ENCODE measurements at regions not wholly inside any gene's neighbourhood (a gene's known extent, or its start where the extent isn't known, plus 50 kb on each side); places are given as distances from the start of the nearest gene placed in this dataset.

- Histone ChIP-seq H3K4me3 (no peak overlapping the region), H3K4me1 (no peaks in the 10 kb centered on the region), H3K36me3 (no peaks in the 10 kb centered on the region), H3K27ac (no peak overlapping the region), H3K9me3 (no peaks in the 10 kb centered on the region), H3K27me3 (no peaks in the 10 kb centered on the region)
- DNase-seq, result no peak
- ATAC-seq, result no peak
- intact Hi-C loops (cut with DNase I), result no loop called here
- WGBS, 2 donors, result 53 to 54% methylated on average over 1 of the region's 1 CpG
- no peak for FAIRE-seq
- TF ChIP-seq, protein P1, sequence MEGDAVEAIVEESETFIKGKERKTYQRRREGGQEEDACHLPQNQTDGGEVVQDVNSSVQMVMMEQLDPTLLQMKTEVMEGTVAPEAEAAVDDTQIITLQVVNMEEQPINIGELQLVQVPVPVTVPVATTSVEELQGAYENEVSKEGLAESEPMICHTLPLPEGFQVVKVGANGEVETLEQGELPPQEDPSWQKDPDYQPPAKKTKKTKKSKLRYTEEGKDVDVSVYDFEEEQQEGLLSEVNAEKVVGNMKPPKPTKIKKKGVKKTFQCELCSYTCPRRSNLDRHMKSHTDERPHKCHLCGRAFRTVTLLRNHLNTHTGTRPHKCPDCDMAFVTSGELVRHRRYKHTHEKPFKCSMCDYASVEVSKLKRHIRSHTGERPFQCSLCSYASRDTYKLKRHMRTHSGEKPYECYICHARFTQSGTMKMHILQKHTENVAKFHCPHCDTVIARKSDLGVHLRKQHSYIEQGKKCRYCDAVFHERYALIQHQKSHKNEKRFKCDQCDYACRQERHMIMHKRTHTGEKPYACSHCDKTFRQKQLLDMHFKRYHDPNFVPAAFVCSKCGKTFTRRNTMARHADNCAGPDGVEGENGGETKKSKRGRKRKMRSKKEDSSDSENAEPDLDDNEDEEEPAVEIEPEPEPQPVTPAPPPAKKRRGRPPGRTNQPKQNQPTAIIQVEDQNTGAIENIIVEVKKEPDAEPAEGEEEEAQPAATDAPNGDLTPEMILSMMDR (IDR thresholded peaks at IDR 0.05), result no peak
These were observed 76.4 kb downstream of the HRH4 start for GRCh38 chr18:24536834-24537233.

DNA sequence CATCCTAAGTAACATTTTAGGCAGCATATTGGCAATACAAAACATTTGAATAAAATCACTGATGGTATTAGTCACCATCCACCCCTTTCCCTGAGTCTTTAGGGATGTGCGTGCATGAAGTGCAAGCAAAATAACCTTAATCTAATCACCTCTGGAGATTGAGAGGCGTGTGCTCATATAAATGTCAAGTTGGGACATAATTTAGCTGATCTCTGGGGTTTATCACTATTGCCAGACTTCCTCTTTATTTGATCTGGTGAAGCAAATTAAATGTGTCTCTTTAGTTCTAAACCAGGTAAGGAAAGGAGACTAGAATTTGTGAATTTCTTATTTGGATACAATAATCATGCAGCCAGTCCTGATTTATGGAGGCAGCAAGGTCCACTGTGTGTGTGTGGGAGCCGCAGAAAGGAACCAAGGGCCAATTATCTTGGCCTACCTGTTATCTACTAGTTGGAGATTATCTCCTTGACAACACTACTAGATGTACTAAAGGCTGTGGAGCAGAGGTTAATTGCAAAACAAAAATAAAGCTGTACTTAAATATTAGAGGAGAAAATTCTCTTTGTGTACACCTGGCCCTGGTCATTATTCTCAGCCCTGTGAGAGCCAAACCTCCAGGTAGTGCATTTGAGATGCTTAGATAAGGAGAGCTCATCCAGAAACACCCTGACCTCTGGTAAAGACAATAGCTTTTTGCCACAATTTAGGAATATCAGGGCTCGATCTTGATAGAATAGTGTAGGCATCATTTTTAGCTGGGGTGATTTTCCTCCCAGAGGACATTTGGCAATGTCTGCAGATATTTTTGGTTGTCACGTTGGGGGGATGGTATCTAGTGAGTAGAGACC, 78.2 kb downstream of the HRH4 start:
- DNase-seq (no peak), ATAC-seq (no peak), FAIRE-seq (no peak)
- Histone ChIP-seq H3K36me3 (no peaks in the 10 kb centered on the region), H3K9me3 (no peaks in the 10 kb centered on the region), H3K4me1 (no peaks in the 10 kb centered on the region), H3K27me3 (no peaks in the 10 kb centered on the region), H3K4me3 (no peak overlapping the region), H3K27ac (no peak overlapping the region)
- 45 to 48% methylated on average over 5 of the region's 5 CpGs for WGBS, 2 donors
- TF ChIP-seq, protein P1 (IDR thresholded peaks at IDR 0.05), result no peak
- intact Hi-C loops (cut with DNase I), result no loop called here

GRCh38 chr18:24539866-24540617, 79.6 kb downstream of the HRH4 start:
- Histone ChIP-seq H3K9me3 (no peaks in the 10 kb centered on the region), H3K36me3 (no peaks in the 10 kb centered on the region), H3K27ac (no peak overlapping the region), H3K27me3 (no peaks in the 10 kb centered on the region), H3K4me1 (no peaks in the 10 kb centered on the region), H3K4me3 (no peak overlapping the region)
- ATAC-seq (no peak), FAIRE-seq (no peak), DNase-seq (no peak)
- WGBS, 2 donors, result 54 to 62% methylated on average over 4 of the region's 4 CpGs
- intact Hi-C loops (cut with DNase I), result loop anchor here in 1 of 3 donors (10.0 kb wide), 1 partner anchor 195 kb away; no protein-coding TSS in a partner anchor
- TF ChIP-seq, protein P1 (IDR thresholded peaks at IDR 0.05), result no peak

DNA sequence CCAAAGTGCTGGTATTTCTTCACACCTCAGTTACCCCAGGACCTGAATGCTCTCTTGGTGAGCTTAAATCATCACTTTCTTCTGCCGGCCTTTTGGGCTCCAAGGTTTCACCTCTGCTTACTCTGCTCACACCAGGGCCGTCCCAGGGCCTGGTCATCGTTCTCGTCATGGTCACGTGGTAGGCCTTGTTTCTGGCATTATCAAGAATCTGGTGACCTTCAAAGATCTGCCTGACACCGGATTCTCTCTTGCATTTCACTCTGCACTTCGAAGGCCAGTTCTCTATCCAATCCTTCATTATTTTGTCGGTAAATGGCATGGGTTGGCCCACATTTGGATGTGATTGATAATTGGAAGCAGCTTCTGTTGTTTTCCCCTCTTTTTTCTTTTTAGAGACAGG, 80.5 kb downstream of the HRH4 start:
- H3K36me3 ChIP-seq, result no peaks in the 10 kb centered on the region
- H3K4me1 ChIP-seq, result no peaks in the 10 kb centered on the region
- H3K27ac ChIP-seq, result no peak overlapping the region
- 58 to 69% methylated on average over 8 of the region's 8 CpGs for WGBS, 2 donors
- H3K4me3 ChIP-seq, result no peak overlapping the region
- no peaks in the 10 kb centered on the region for H3K9me3 ChIP-seq
- H3K27me3 ChIP-seq, result no peaks in the 10 kb centered on the region
- intact Hi-C loops (cut with DNase I), result loop anchor here in 1 of 3 donors (10.0 kb wide), 1 partner anchor 194 kb away; no protein-coding TSS in a partner anchor
- TF ChIP-seq, protein P1 (IDR thresholded peaks at IDR 0.05), result no peak
- ATAC-seq, result no peak
- no peak for FAIRE-seq
- no peak for DNase-seq
